GM12892 (cell line): ENCODE measurements at regions not wholly inside any gene's neighbourhood (a gene's known extent, or its start where the extent isn't known, plus 50 kb on each side); places are given as distances from the start of the nearest gene placed in this dataset.

Experiments used
- DNase-seq: peaks from one replicate; pipeline ENCODE4 v3.0.0; 2011; ENCODE audit not compliant: insufficient read length
- FAIRE-seq: peaks from 2 replicates; lab custom pipeline; 2011; peaks lifted over from hg19 to GRCh38; lab: Jason Lieb, UNC
- POLR2A ChIP-seq: IDR thresholded peaks from 2 replicates; pipeline ENCODE4 v1.6.1; 2011; ENCODE audit warnings: low read depth, low read length, control low read depth
- POLR2AphosphoS5 ChIP-seq: IDR thresholded peaks from 2 replicates; pipeline ENCODE4 v1.6.1; 2011; ENCODE audit warnings: low read depth, low read length, control low read depth
- TAF1 ChIP-seq: IDR thresholded peaks from 2 replicates; pipeline ENCODE4 v1.6.1; 2011; ENCODE audit warnings: low read depth, mild to moderate bottlenecking, control low read depth, low read length, borderline replicate concordance

DNA sequence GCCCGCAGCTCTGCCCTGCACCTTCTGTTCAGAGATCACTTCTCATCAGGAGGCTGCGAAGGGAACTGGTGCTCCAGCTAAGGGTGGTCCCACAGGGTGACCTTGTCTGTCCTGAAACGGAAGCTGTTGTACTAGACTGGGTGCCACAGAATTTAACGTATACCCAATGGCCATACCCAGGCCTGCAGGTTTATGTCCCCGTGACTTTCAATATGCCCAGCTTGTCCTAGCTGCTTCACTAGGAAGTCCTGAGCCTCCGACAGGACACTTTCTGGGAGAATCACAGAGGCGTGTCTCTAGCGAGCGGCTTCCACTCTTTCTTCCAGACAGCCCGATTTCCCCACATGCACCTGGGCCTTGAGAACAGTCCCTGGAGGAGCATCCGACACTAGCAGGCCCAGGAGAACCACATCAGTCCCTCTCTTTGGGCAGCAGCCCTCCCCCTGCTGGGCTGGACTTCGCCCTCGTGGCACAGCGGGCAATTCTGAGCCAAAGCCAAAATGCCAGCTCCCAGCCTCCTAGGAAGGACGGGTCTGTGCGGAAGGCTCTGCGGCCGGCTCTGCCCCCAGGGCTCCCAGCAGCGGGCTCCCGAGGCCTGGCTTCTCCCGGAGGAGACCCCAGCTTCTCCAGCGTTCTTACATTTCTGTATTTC is 91.9 kb upstream of the OTOS start:
- FAIRE-seq (no peak), DNase-seq (no peak)
- TF ChIP-seq POLR2AphosphoS5, result no peak
- TF ChIP-seq TAF1, result no peak
- TF ChIP-seq POLR2A, result no peak

DNA sequence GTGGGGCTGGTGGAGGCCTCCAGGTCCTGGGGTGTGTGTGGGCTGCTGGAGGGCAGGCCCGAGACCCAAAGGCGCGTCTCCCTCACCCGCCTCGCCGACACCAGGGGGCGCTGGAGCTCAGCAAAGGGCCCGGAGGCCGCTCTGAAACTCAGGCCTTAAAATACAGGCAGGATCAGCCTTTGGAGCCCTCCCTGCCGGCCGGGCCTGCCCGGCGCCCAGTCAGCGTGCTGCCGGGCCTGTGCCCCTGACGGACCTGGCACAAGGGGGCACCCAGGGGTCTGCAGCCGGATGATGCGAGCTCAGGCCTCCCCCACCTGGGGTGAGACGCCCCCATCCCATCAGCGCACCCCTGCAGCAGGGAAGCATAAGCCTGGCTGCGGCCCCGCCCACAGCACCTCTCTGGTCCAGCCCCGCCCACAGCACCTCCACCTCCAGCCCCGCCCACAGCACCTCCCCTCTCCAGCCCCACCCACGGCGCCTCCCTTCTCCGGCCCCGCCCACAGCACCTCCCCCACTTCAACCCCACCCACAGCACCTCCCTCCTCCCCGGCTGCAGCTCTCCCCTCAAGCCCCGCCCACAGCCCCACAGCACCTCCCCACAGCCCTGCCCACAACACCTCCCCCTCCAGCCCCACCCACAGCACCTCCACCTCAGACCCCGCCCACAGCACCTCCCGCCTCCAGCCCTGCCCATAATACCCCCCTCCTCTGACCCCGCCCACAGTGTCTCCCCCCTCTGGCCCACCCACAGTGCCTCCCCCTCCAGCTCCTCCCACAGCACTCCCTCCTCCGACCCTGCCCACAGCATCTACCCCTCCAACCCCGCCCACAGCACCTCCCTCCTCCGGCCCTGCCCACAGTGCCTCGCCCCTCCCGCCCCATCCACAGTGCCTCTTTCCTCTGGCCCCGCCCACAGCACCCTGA is 92.8 kb upstream of the OTOS start:
- DNase-seq (peak; percentile 69), FAIRE-seq (no peak)
- no peak for TF ChIP-seq POLR2A
- TF ChIP-seq TAF1, result no peak
- no peak for TF ChIP-seq POLR2AphosphoS5

DNA sequence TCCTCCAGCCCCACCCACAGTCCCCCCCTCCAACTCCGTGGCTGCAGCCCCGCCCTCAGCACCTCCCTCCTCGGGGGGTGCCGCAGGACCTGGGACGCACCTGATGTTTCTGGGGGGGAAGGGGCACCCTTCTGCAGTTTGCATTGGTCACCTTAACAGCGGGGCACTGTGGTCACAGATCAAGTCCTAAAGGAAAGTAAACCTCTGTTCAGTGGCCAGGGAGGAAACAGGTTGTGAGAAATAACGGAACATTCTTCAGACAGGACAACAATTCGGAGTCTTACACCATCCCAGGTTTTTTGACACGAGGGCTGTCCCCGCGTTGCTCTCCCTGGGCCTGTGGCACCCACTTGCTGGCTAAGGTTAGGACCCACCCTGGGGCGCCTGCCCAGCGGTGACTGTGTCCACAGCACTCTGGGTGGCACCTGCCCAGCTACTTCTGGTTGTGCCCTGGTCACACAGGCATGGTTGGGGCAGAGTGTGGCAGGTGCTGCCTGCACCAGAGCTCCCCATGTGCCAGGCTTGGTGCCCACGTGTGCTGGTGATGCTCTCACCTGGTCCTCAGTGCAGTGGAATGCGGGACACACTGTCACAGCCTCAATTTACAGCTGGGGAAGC is 93.5 kb upstream of the OTOS start:
- no peak for TF ChIP-seq TAF1
- no peak for TF ChIP-seq POLR2A
- no peak for TF ChIP-seq POLR2AphosphoS5
- DNase-seq, result peak; percentile 14
- FAIRE-seq, result no peak

DNA sequence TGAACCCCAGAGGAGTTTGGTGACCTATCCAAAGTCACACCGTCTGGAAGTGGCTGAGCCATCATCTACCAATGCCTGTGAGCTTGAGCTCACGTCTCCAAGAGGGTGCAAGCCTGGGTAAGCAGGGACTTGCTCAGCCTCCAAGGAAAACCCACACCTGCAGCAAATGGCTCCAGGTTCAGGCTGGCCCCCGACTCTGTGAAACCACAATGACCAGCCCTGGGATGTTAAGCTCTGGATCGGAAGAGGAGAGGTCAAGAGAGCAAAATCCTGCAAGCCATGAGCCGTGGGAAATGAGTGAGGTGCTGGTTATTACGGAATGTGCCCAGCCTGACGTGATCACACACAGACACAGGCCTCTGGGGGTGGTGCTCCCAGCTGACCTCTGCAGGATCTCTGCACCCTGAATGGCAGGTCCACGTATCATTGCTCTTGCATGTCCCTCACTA is 94.1 kb upstream of the OTOS start:
- DNase-seq (no peak), FAIRE-seq (no peak)
- no peak for TF ChIP-seq POLR2AphosphoS5
- TF ChIP-seq POLR2A, result no peak
- TF ChIP-seq TAF1, result no peak

DNA sequence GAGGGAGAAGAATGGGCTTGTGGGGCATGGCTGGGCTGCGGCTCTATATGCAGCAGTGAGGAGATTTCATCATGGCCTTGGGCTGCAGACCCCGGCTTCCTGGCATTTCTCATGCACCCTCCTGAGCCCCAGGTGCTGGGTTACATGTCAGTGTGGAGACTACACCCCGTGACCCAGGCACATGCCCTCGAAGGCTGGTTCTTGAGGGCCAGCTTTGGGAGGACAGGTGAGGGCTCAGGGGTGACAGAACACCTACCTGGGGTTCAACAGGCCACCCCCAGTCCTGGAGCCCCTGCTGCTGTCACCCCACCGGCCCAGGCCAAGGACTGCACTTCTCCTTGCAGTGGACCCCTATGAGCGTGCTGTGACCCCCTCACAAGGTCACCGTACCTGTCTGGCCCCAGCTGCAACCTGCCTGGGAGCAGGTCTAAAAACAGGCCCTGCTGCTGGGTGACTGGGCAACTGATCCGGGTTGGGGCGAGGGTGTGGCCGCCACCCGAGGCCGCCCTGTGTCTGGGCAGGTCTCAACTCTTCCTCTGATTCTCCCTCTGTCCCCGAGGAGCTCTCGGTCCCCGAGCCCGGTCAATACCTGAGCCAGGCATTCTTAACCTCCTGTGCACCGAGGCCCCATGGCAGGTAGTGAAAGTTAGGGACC is 94.8 kb upstream of the OTOS start:
- DNase-seq (no peak), FAIRE-seq (no peak)
- TF ChIP-seq TAF1 (no peak), POLR2A (no peak), POLR2AphosphoS5 (no peak)

DNA sequence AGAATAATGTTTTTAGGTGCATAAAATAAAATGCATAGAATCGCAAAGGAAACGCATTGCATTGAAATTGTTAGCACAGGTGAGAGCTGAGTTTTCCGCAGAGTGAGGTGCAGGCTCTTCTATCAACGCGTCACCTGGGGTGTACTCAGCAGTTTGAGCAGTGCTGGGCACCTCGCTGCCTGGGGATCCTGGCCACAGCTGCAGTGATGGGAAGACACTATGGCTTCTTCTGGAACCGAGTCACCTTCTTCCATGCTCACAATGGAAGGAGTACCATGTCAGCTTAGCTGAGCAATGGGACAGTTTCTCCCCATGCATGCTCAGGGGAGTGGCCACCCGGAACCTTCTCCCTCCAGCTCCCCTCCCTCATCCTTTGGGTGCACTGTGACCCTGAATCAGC is 95.4 kb upstream of the OTOS start:
- TF ChIP-seq POLR2A (no peak), TAF1 (no peak), POLR2AphosphoS5 (no peak)
- FAIRE-seq, result no peak
- no peak for DNase-seq

DNA sequence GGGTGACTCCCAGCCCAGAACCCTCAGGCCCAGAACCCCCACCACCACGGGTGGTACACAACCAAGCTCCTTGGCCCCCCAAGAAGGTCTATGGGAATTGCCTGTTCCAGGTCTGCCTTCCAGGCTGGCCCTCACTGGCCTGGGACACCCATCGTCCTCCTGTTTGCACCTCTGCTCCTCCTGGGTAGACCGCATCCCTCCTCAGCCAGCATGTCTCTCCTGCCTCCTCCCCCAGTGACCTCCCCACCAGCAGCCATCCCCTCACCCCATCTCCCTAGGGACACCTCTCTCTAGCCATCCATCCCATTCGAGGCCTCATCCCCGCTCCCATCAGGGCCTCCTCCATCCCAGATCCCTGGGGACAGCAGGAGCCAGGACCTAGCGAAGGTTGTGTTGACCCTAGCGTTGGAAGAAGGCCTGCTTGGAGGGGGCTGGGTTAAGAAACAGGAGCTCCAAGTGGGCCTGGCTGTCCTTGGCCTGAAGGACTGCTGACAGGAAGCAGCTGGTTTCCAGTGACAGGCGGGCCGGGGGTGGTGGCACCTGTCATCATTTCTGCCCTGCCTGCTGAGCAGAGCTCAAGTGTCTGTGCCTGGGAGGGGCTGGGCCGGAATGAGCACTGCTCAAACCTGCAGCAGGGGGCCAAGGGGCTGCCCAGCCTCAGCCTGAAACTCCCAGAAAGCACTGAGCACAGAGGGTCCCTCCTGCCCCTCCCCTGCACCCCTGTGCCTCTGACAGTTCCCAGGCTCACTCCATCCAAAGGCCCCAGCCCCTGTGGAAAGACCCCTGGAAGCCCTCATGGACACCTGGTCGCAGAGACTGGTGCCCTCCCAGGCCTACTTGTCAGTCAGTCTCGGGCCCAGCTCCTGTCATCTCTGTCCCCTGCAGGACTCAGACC is 96.0 kb upstream of the OTOS start:
- FAIRE-seq (no peak), DNase-seq (no peak)

DNA sequence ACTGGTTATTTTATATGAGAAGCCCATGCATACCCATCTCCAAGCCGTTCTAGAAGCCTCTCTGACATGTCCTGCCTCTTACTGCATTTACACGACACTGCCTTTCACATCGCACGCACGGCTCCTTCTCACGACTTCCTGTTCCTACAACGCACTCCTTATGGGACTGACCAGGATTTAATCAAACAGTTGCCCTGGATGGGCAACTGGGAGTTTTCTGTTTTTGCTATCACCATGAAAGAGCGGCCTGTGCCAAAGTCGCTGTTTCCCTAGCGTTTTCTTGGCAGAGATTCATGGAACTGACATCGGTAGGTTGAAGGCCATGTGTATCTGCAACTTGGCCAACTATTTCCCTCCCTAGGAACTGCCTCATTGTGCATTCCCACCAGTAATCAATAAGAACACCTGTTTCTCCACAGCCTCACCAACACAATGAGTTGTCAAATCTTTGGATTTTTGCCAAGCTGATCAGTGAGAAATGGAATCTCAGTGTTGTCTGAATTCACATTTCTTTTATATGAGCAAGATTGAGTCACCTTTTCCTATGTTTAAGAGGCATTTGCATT is 97.2 kb upstream of the OTOS start:
- DNase-seq (no peak), FAIRE-seq (no peak)
- TF ChIP-seq TAF1 (no peak), POLR2A (no peak), POLR2AphosphoS5 (no peak)

More for the DNA sequence above, 96.0 kb upstream of the OTOS start:
- TF ChIP-seq POLR2AphosphoS5, result no peak
- no peak for TF ChIP-seq TAF1
- TF ChIP-seq POLR2A, result no peak

DNA sequence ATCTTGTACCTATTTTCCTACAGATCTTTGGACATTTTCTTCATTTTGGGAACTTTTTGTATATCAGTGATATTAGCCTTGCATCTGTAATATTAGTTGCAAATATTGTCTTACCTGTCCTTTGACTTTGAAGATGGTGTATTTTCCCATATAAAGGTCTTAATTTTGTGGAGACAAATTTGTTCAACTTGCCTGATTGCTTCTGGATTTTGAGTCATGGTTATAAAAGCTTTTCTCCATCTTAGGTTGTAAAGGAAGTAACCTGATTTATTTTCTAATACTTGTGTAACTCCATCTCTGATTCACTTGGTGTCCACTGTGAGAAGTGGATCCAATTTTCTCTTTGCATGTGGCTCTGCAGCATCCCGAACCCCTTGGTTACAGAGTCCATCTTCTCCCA is 97.7 kb upstream of the OTOS start:
- TF ChIP-seq TAF1 (no peak), POLR2A (no peak), POLR2AphosphoS5 (no peak)
- no peak for FAIRE-seq
- no peak for DNase-seq

DNA sequence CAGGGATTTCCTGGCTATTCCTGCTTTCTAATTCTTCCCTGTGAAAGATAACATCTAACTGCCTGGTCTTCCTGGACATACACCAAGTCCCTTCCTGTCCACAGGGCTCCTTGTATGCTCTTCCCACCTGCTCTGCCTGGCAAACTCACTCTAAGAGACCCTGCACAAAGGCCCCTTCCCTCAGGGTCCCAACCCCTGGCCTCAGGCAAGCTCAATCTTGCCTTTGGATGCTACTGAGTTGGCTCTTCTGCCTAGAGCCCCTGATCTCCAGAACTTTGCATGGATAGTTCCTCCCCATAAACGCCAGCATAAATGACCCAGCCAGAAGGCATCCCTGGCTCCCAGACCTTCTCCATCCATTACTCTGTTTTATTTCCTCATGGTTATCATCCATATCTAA is 98.3 kb upstream of the OTOS start:
- FAIRE-seq (no peak), DNase-seq (no peak)
- no peak for TF ChIP-seq TAF1
- TF ChIP-seq POLR2A, result no peak
- TF ChIP-seq POLR2AphosphoS5, result no peak
